ENCODE measurements at regions not wholly inside any gene's neighbourhood (a gene's known extent, or its start where the extent isn't known, plus 50 kb on each side); places are given as distances from the start of the nearest gene placed in this dataset.

DNA sequence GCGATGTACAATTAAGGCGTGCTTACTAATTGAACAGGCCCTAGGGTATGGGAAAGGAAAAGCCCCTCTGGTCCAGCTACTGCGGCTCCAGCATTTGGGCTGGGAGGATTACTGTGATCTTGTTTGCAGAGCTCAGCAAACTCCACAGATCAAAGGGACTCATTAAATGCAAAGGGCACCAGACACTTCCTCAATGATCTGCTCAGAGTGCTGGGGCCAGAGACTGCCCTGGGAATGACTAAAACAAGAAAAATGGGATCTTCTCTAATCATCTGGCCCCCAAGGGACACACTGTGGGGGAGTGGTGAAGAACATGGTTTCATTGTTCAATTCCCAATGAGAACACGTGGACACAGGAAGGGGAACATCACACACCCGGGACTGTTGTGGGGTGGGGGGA, 85.0 kb downstream of the MARCHF4 start:
- Histone ChIP-seq H3K4me3 (ENCODE audit: insufficient read length, low read depth) (no peak overlapping the region), H3K9me3 (ENCODE audit: insufficient read depth, low read length) (no peaks in the 10 kb centered on the region), H3K9ac (ENCODE audit: insufficient read length, low read depth) (no peak overlapping the region), H3K36me3 (ENCODE audit: insufficient read depth, insufficient read length, low read length) (no peaks in the 10 kb centered on the region), H3K4me1 (ENCODE audit: insufficient read depth, insufficient read length) (peaks cover 27% of the 10 kb centered on the region), H3K27me3 (ENCODE audit: insufficient read depth, insufficient read length) (no peaks in the 10 kb centered on the region)
- no peak for DNase-seq (ENCODE audit: low read depth, low spot score)
- TF ChIP-seq ZNF274 (IDR thresholded peaks at IDR 0.05; ENCODE audit: low read depth, low read length) (no peak), YY1 (IDR thresholded peaks at IDR 0.05; ENCODE audit: insufficient read depth, insufficient read length) (no peak), SUZ12 (IDR thresholded peaks at IDR 0.05; ENCODE audit: extremely low read depth, insufficient read depth, insufficient read length) (no peak)

DNA sequence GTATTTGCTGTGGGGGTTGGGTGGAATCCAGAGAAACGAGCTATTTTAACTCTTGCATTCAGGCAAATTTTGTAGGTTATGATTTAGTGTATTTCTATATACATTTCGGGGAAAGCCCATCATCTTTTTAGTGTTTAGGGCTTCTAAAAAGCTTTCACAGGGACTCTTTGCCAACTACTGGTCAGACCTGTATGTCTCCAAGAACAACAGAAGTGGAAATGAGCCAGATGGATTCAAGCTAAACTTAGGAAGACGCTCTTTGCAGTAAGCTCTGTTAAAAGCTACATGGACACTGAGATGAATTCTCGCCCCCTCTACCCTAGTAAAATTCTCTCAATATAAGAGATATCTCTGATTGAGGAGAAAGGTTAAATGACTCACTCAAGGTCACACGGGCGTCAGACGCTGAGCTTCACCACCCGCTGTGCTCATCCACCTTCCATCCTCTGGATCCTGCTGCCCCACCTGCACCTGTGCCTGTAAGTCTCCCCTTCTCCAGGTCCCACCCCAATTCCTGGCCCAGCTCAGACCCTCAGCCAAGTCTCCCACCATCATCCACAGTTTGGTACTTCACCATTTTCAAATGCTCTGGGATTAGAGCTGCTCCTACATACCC, 85.6 kb downstream of the MARCHF4 start:
- TF ChIP-seq ZNF274 (IDR thresholded peaks at IDR 0.05; ENCODE audit: low read depth, low read length) (no peak), YY1 (IDR thresholded peaks at IDR 0.05; ENCODE audit: insufficient read depth, insufficient read length) (no peak)
- no peaks in the 10 kb centered on the region for H3K27me3 ChIP-seq (ENCODE audit: insufficient read depth, insufficient read length)

DNA sequence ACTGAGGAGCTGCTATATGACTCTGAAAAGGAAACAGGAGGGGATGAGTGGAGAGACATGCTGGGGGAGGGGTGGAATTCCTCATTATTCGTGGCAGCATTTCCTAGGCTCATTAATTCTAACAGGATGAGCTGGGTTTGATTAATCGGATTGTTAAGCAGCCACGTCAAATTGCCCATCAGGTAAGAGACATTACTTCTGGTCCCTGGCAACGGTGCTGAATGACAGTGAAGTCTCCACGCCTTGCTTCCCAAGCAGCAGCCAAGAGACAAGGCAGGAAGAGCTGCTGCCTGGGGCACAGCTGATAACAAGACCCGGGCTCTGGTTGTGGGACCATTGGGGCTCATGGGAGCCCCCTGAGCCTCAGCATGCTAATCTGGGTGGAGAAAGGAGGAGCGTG, 86.6 kb downstream of the MARCHF4 start:
- Histone ChIP-seq H3K27me3 (ENCODE audit: insufficient read depth, insufficient read length) (no peaks in the 10 kb centered on the region), H3K4me1 (ENCODE audit: insufficient read depth, insufficient read length) (peaks cover 35% of the 10 kb centered on the region)
- peak; percentile 30 for DNase-seq (ENCODE audit: low read depth, low spot score)

More for the DNA sequence above, 85.6 kb downstream of the MARCHF4 start:
- H3K9ac ChIP-seq (ENCODE audit: insufficient read length, low read depth): no peak overlapping the region
- DNase-seq (ENCODE audit: low read depth, low spot score): no peak
- H3K4me3 ChIP-seq (ENCODE audit: insufficient read length, low read depth): no peak overlapping the region
- peaks cover 30% of the 10 kb centered on the region for H3K4me1 ChIP-seq (ENCODE audit: insufficient read depth, insufficient read length)
- H3K36me3 ChIP-seq (ENCODE audit: insufficient read depth, insufficient read length, low read length): no peaks in the 10 kb centered on the region
- no peaks in the 10 kb centered on the region for H3K9me3 ChIP-seq (ENCODE audit: insufficient read depth, low read length)

DNA sequence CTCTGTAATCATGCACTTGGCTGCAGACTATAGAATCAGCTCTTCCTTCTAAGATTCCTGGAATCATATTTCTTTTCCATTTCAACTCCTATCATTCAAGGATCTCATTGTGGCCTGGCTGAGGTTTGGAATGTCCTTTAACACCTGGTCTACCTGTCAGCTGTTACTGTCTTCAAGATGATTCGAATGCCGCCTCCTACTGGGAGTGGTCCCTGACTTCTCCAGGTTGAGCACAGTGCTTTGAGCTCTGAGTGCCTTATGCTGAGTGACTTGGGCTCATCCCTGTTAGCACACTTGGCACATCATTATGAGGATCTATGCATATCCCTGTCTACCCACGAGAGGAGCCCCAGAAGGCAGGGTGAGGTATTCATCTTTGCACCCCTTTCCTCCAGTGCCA, 87.6 kb downstream of the MARCHF4 start:
- TF ChIP-seq YY1 (IDR thresholded peaks at IDR 0.05; ENCODE audit: insufficient read depth, insufficient read length): no peak
- no peak for TF ChIP-seq ZNF274 (IDR thresholded peaks at IDR 0.05; ENCODE audit: low read depth, low read length)
- TF ChIP-seq SUZ12 (IDR thresholded peaks at IDR 0.05; ENCODE audit: extremely low read depth, insufficient read depth, insufficient read length): no peak
- no peaks in the 10 kb centered on the region for H3K9me3 ChIP-seq (ENCODE audit: insufficient read depth, low read length)
- H3K4me1 ChIP-seq (ENCODE audit: insufficient read depth, insufficient read length): peaks cover 35% of the 10 kb centered on the region
- no peak overlapping the region for H3K9ac ChIP-seq (ENCODE audit: insufficient read length, low read depth)
- no peaks in the 10 kb centered on the region for H3K27me3 ChIP-seq (ENCODE audit: insufficient read depth, insufficient read length)
- no peak for DNase-seq (ENCODE audit: low read depth, low spot score)
- H3K36me3 ChIP-seq (ENCODE audit: insufficient read depth, insufficient read length, low read length): no peaks in the 10 kb centered on the region
- no peak overlapping the region for H3K4me3 ChIP-seq (ENCODE audit: insufficient read length, low read depth)

More for the DNA sequence above, 86.6 kb downstream of the MARCHF4 start:
- Histone ChIP-seq H3K9ac (ENCODE audit: insufficient read length, low read depth) (no peak overlapping the region), H3K9me3 (ENCODE audit: insufficient read depth, low read length) (no peaks in the 10 kb centered on the region), H3K36me3 (ENCODE audit: insufficient read depth, insufficient read length, low read length) (no peaks in the 10 kb centered on the region), H3K4me3 (ENCODE audit: insufficient read length, low read depth) (no peak overlapping the region)
- TF ChIP-seq ZNF274 (IDR thresholded peaks at IDR 0.05; ENCODE audit: low read depth, low read length) (no peak), YY1 (IDR thresholded peaks at IDR 0.05; ENCODE audit: insufficient read depth, insufficient read length) (no peak), SUZ12 (IDR thresholded peaks at IDR 0.05; ENCODE audit: extremely low read depth, insufficient read depth, insufficient read length) (no peak)

DNA sequence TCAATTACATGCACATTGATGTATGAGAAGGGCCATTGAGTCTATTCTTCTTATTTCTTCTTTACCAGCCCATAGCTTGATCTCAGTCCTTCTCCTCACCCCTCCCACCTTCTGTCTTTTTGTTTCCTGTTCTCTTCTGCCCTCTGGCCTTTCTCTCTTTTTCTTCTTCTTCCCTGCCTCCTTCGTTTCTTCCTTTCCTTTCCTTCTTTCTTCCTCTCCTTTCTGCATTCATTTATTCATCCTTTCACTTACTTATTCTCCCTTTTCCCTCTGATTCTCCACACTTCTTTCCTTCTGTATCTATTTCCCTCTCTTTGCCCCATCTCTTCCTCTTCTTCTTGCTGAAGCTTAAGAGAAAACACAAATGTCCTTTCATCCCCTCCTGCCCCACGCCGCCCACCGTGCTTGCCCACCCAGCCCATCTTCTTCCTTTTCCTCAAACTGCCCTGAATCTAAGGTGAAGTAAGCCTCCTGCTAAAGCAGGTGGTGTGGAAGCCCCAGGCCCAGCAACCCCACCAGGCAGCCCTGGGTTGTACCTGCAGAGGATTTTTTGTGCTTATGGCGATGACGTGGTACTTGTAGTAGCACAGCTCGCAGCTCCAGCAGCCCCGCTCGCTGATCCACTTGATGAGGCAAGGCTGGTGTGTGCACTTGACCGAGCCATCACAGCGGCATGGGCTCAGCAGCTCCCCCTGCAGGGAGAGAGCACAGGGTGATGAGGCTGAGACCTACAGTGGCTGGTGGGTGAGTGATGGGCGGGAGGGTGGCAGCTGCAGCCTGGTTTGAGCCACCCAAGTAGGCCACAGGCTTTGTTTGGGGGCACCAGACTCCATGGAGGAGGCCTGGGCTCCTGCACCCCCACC, 89.0 kb downstream of the MARCHF4 start:
- Histone ChIP-seq H3K4me1 (ENCODE audit: insufficient read depth, insufficient read length) (peaks cover 31% of the 10 kb centered on the region), H3K9me3 (ENCODE audit: insufficient read depth, low read length) (no peaks in the 10 kb centered on the region)
- TF ChIP-seq YY1 (IDR thresholded peaks at IDR 0.05; ENCODE audit: insufficient read depth, insufficient read length) (no peak), SUZ12 (IDR thresholded peaks at IDR 0.05; ENCODE audit: extremely low read depth, insufficient read depth, insufficient read length) (no peak)

DNA sequence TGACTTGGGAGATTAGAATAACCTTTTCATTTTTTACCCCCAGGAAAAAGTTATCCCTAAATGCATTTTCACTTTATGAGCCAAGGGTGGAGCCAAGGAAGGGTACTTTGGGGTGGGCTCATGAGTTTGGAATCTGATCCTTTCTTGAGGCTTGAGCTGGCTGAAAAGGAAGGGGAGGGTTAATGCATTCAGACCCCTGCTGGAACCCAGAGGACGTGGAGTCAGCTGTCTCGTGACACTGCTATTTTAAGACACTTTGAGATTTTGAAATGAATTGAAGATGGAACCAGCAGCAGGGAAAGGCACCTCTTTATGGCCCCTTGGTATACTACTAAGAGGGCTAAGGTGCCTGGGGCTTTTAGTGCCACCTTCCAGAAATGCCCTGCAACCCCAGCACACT, 90.4 kb downstream of the MARCHF4 start:
- DNase-seq (ENCODE audit: low read depth, low spot score): peak; percentile 39
- Histone ChIP-seq H3K9ac (ENCODE audit: insufficient read length, low read depth) (no peak overlapping the region), H3K9me3 (ENCODE audit: insufficient read depth, low read length) (no peaks in the 10 kb centered on the region), H3K36me3 (ENCODE audit: insufficient read depth, insufficient read length, low read length) (no peaks in the 10 kb centered on the region), H3K4me3 (ENCODE audit: insufficient read length, low read depth) (no peak overlapping the region), H3K27me3 (ENCODE audit: insufficient read depth, insufficient read length) (no peaks in the 10 kb centered on the region), H3K4me1 (ENCODE audit: insufficient read depth, insufficient read length) (peaks cover 29% of the 10 kb centered on the region)
- no peak for TF ChIP-seq YY1 (IDR thresholded peaks at IDR 0.05; ENCODE audit: insufficient read depth, insufficient read length)
- TF ChIP-seq SUZ12 (IDR thresholded peaks at IDR 0.05; ENCODE audit: extremely low read depth, insufficient read depth, insufficient read length): no peak
- no peak for TF ChIP-seq ZNF274 (IDR thresholded peaks at IDR 0.05; ENCODE audit: low read depth, low read length)

More for the DNA sequence above, 89.0 kb downstream of the MARCHF4 start:
- no peak overlapping the region for H3K4me3 ChIP-seq (ENCODE audit: insufficient read length, low read depth)
- H3K9ac ChIP-seq (ENCODE audit: insufficient read length, low read depth): no peak overlapping the region
- DNase-seq (ENCODE audit: low read depth, low spot score): peak; percentile 76
- H3K27me3 ChIP-seq (ENCODE audit: insufficient read depth, insufficient read length): no peaks in the 10 kb centered on the region
- H3K36me3 ChIP-seq (ENCODE audit: insufficient read depth, insufficient read length, low read length): no peaks in the 10 kb centered on the region

DNA sequence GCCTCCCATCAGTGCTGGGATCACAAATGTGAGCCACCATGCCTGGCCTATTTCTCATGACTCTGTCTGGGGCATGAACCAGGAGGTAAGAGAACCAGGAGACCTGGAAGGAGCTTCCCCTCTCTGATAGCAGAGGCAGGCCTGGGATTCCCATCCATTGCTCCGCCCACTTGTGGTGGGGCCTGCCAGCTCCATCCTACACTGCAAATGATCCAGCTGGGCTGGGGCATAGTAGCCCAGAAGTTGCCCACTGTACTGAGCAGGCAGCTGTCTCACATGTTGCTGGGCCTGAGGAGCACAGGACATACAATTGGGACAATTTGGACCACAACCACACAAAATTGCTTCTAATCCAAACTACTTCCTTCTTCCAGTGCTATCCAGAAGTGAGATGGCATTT, 91.0 kb downstream of the MARCHF4 start:
- no peaks in the 10 kb centered on the region for H3K36me3 ChIP-seq (ENCODE audit: insufficient read depth, insufficient read length, low read length)
- H3K4me3 ChIP-seq (ENCODE audit: insufficient read length, low read depth): no peak overlapping the region
- TF ChIP-seq YY1 (IDR thresholded peaks at IDR 0.05; ENCODE audit: insufficient read depth, insufficient read length) (no peak), SUZ12 (IDR thresholded peaks at IDR 0.05; ENCODE audit: extremely low read depth, insufficient read depth, insufficient read length) (no peak), ZNF274 (IDR thresholded peaks at IDR 0.05; ENCODE audit: low read depth, low read length) (no peak)
- H3K4me1 ChIP-seq (ENCODE audit: insufficient read depth, insufficient read length): peaks cover 27% of the 10 kb centered on the region
- no peak overlapping the region for H3K9ac ChIP-seq (ENCODE audit: insufficient read length, low read depth)
- no peaks in the 10 kb centered on the region for H3K9me3 ChIP-seq (ENCODE audit: insufficient read depth, low read length)
- no peaks in the 10 kb centered on the region for H3K27me3 ChIP-seq (ENCODE audit: insufficient read depth, insufficient read length)
- no peak for DNase-seq (ENCODE audit: low read depth, low spot score)
